Kidney (tissue), 13 donors: ENCODE measurements at regions not wholly inside any gene's neighbourhood (a gene's known extent, or its start where the extent isn't known, plus 50 kb on each side); places are given as distances from the start of the nearest gene placed in this dataset.

Source experiments
- DNase-seq, 5 donors: peaks; one replicate each; pipeline ENCODE4 v3.0.0-alpha.2; 2013 to 2020
- FAIRE-seq: peaks from 2 replicates; lab custom pipeline; 2012; peaks lifted over from hg19 to GRCh38; lab: Jason Lieb, UNC
- H3K27ac ChIP-seq, 2 donors: one replicate each; pipeline ENCODE4 v1.7.0; 2013; ENCODE audit warnings: low read depth in 2 of 2, low read length in 2 of 2, inconsistent platforms in 1 of 2
- H3K27me3 ChIP-seq: one replicate; pipeline ENCODE4 v1.7.1; 2013; ENCODE audit warnings: low read length, inconsistent platforms; ENCODE audit not compliant: control insufficient read depth, insufficient read depth
- H3K36me3 ChIP-seq, 3 donors: one replicate each; pipeline versions ENCODE4 v1.7.0 to v1.7.1; 2013; ENCODE audit warnings: low read length in 3 of 3, control low read depth in 1 of 3, inconsistent platforms in 1 of 3; ENCODE audit not compliant: insufficient read depth in 3 of 3, control insufficient read depth in 2 of 3
- H3K4me1 ChIP-seq, 3 donors: one replicate each; pipeline versions ENCODE4 v1.7.0 to v1.7.1; 2013; ENCODE audit warnings: low read length in 3 of 3, inconsistent platforms in 1 of 3, low read depth in 1 of 3; ENCODE audit not compliant: control insufficient read depth in 2 of 3, insufficient read depth in 2 of 3
- H3K4me3 ChIP-seq, 3 donors: one replicate each; pipeline versions ENCODE4 v1.7.0 to v1.8.1; 2013; ENCODE audit warnings: low read length in 3 of 3, control low read depth in 1 of 3, inconsistent platforms in 1 of 3
- H3K9ac ChIP-seq, 3 donors: one replicate each; pipeline versions ENCODE4 v1.7.0 to v1.7.1; 2013; ENCODE audit warnings: low read length in 3 of 3, control low read depth in 1 of 3, inconsistent platforms in 1 of 3
- H3K9me3 ChIP-seq, 3 donors: one replicate each; pipeline versions ENCODE4 v1.7.0 to v1.7.1; 2013; ENCODE audit warnings: low read length in 3 of 3, control low read depth in 1 of 3, inconsistent platforms in 1 of 3; ENCODE audit not compliant: control insufficient read depth in 2 of 3, insufficient read depth in 1 of 3
- intact Hi-C: fragments of 100-400 bp; cut with DNase I; formaldehyde crosslinking; loops from one replicate; pipeline ENCODE4 v1.11.1; 2022
- TF ChIP-seq, protein P1 (sequence below): IDR thresholded peaks from 3 replicates; pipeline ENCODE4 v1.5.1; 2012; ENCODE audit warnings: mild to moderate bottlenecking, moderate library complexity, borderline replicate concordance; ENCODE audit not compliant: insufficient read depth; ENCODE audit errors: extremely low read depth
- donor health status: control.
- donor health status: control.
- donor health status: control.
- donor health status: control.
- donor health status: control.
- donor health status: DM: yes; HTN: yes; CAD: no.
- donor health status: Normal renal cell carcinoma (clear cell type).

DNA sequence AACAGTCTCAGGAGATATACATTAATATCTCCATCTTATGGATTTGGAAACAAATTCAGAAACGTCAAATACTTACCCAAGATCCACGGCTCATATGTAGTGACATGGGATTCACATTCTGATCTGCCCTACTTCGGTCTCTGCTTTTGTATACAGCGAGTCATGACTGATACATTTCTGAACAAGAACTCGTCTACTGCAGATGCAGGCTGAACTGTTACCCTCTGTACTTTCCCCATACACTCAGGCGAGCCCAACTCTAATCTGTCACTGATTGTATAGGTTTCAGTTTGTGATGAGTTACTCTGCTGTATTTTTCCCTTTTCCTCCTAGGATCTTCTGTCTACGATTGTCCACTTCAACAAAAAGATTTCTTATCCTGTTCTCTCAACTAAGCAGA is 441.6 kb downstream of the CCDC91 start:
- H3K9me3 ChIP-seq, result no peaks in the 10 kb centered on the region
- FAIRE-seq, result no peak
- intact Hi-C loops, result no loop called here
- no peaks in the 10 kb centered on the region for H3K4me1 ChIP-seq
- no peaks in the 10 kb centered on the region for H3K36me3 ChIP-seq
- H3K27me3 ChIP-seq, result no peaks in the 10 kb centered on the region
- no peak for DNase-seq
- H3K4me3 ChIP-seq, result no peak overlapping the region
- TF ChIP-seq, protein P1, sequence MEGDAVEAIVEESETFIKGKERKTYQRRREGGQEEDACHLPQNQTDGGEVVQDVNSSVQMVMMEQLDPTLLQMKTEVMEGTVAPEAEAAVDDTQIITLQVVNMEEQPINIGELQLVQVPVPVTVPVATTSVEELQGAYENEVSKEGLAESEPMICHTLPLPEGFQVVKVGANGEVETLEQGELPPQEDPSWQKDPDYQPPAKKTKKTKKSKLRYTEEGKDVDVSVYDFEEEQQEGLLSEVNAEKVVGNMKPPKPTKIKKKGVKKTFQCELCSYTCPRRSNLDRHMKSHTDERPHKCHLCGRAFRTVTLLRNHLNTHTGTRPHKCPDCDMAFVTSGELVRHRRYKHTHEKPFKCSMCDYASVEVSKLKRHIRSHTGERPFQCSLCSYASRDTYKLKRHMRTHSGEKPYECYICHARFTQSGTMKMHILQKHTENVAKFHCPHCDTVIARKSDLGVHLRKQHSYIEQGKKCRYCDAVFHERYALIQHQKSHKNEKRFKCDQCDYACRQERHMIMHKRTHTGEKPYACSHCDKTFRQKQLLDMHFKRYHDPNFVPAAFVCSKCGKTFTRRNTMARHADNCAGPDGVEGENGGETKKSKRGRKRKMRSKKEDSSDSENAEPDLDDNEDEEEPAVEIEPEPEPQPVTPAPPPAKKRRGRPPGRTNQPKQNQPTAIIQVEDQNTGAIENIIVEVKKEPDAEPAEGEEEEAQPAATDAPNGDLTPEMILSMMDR, result no peak
- H3K9ac ChIP-seq, result no peak overlapping the region
- H3K27ac ChIP-seq, result no peak overlapping the region

DNA sequence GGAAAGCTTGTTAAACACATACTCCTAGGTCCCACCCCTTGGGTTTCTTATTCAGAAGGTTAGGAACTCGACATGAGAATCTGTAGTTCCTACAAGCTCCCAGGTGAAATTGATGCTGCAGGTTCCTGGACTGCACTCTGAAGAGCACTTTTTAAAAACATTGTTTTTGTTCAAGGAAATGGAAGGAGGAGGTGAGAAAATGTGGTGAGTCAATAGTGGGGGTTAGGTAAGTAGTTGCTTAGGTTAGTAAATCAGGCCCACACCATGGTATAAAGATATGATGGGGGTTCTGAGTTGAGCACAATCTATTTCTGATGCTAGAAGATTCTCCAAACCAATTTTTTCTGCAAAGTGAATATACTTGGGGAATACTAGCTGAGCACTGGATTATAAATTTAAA is 450.3 kb downstream of the CCDC91 start:
- Histone ChIP-seq H3K4me1 (no peaks in the 10 kb centered on the region), H3K27ac (no peak overlapping the region), H3K4me3 (no peak overlapping the region), H3K27me3 (no peaks in the 10 kb centered on the region), H3K36me3 (no peaks in the 10 kb centered on the region), H3K9ac (no peak overlapping the region), H3K9me3 (no peaks in the 10 kb centered on the region)
- no peak for DNase-seq
- intact Hi-C loops, result no loop called here
- TF ChIP-seq, protein P1, result no peak
- FAIRE-seq, result no peak

DNA sequence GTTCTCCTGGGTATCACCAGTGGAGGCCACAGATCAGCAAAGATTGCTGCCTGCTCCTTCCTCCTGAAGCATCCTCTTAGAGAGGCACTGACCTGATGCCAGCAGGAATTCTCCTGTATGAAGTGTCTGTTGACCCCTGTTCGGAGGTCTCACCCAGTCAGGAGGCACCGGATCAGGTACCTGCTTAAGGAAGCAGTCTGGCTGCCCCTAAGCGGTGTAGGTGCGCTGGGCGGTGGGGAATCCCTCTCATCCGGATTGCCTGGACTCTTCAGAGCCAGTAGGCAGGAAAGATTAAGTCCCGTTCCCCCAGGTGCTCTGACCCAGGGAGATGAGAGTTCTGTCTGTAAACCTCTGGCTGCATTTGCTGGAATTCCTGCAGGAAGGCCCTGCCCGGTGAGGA is 455.2 kb downstream of the CCDC91 start:
- TF ChIP-seq, protein P1, result no peak
- DNase-seq (no peak), FAIRE-seq (no peak)
- H3K27me3 ChIP-seq, result no peaks in the 10 kb centered on the region
- H3K9me3 ChIP-seq, result no peaks in the 10 kb centered on the region
- intact Hi-C loops, result no loop called here
- H3K4me1 ChIP-seq, result no peaks in the 10 kb centered on the region
- H3K4me3 ChIP-seq, result no peak overlapping the region
- no peak overlapping the region for H3K9ac ChIP-seq
- no peak overlapping the region for H3K27ac ChIP-seq
- H3K36me3 ChIP-seq, result no peaks in the 10 kb centered on the region

DNA sequence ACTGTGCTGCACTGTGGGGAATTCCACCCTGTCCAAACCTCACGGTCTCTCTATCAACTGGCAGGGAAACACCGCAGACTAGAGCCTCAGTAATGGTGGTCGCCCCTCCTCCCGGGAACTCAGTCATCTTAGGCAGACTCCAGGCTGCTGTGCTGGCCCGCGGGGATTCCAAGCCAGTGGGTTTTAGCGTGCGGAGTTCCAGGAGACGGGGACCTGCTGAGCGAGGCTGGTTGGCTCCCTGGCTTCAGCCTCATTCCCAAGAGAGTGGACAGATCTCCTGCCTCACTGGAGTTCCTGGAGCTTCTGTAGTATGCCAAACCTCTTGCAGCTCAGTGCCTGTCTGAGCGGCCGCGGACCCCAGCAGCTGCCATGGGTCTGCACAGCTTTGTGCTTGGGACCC is 455.6 kb downstream of the CCDC91 start:
- Histone ChIP-seq H3K4me3 (no peak overlapping the region), H3K27ac (no peak overlapping the region), H3K36me3 (no peaks in the 10 kb centered on the region), H3K27me3 (no peaks in the 10 kb centered on the region), H3K4me1 (no peaks in the 10 kb centered on the region), H3K9me3 (no peaks in the 10 kb centered on the region), H3K9ac (no peak overlapping the region)
- FAIRE-seq, result no peak
- TF ChIP-seq, protein P1, result no peak
- intact Hi-C loops, result no loop called here
- no peak for DNase-seq
